ENCODE measurements at regions not wholly inside any gene's neighbourhood (a gene's known extent, or its start where the extent isn't known, plus 50 kb on each side); places are given as distances from the start of the nearest gene placed in this dataset.
"Not testable (repeated sequence)": the region's sequence is repeated elsewhere in the genome, so short reads cannot be mapped to it uniquely, and the experiment has no call there.

DNA sequence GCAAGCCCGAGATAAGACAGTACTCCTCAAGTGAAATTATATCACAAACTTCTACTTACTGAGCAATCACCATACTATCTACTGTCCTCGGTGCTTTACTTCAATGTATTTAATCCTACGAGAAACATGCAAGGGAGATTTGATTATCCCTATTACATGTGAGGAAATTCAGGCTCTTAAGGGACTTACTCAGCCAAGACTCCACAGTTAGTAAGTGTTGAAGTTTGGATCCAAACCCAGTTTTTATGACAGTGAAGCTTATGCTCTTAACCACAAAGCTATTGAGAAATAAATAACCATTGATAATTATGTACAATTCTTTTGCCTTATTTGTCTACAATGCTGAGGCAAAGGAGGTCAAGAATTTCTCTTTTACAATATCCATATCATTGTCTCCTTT lies 672.9 kb upstream of the ACVR2A start:
- no peak for DNase-seq

DNA sequence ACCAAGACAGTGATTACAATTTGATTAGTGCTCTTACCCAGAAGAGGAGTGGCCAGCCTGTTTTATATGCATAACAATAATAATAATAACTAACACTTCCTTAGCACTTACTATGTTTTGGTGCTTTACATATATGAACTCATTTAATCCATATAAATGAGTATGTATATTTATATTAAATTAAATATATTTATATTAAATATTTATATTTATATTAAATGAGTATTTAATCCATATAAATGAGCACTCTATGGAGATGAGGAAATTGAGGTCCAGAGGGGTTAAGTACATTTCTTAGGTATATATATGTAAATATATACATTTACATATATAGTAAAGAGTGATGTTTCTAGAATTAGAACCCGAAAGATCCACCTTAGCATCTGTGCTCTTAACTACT lies 673.9 kb upstream of the ACVR2A start:
- DNase-seq = no peak

DNA sequence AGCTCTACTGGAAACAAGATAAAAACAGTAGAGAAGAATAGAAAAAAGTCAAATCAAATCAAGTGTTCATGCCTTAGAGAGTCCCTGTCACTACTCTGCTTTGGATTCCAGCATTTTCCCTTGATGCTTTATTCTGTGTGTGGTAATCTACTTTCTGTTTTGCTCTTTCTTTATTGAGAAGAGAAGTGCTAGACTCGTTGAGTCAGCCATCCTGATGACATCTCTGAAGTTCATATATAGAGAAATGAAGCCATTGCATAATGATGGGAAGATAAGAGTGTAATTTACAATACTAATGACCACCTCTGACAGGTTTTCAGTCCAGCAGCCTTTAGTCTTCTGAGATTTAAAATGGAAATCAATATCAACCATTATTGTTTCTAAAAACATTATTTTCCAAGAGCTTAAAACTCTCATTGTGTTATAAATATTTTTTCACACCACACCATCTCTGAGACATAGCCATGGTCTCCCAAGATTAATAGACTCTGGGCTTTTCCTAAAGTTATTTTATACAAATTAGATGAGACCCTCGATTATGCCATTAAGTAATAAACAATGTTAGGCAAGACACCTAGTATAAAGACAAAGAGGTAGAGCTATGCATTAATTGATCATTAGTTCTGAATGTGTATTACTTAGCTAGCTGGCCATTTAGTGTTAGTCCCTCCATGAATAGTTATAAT lies 679.0 kb upstream of the ACVR2A start:
- DNase-seq = no peak

DNA sequence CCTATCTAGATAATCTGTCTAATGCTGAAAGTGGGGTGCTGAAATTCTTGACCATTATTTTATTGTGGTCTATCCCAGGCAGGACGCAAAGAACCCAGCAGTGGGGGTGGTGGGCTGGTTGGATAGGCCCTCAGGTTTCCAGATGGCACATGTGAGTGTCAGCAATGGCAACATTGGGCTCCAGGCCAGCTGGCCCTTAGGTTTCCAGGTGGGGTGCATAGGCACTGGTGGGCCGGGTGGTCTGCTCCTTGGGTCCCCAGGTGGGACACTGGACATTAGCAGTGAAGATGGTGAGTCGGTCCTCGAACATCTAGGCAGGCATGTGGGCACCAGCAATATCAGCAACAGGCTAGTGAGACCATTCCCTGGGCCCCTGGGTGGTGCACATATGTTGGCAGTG lies 680.3 kb upstream of the ACVR2A start:
- DNase-seq = no peak

DNA sequence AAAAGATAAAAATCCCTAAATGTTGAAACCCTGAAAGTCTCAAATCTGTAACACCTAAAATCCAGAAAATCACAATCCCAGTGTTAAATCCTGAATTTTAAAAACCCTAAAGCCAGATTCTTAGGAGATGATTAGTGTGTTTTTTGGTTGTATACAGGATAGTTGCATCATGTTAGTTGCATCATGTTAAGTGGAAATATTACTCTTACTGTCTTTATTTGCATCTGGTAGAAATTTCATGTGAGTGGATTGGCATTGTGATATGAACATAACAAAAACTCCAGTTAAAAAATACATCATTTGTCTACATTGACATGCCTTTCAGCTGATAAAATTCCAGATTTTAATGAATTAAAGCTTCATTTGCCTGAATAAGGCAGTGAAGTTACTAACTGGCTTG lies 683.1 kb upstream of the ACVR2A start:
- DNase-seq = no peak

DNA sequence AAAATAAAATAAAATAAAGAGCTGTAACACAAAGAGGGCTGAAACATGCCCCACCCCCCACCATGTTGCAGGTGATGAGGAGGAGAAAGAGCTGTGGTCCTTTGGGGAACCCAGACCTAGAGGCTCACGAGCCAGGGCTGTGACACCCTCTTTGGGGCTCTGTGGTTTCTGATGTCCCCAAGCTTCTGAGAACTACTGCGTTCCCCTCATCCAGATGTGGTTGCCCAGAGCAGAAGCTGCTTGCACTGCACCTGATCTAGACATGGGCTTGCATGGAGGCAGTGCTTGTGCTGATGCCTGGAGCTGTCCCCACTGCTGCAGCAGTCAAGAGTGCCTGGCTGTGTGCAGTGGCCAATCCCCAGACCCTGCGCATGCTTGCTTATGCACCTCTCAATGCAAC lies 687.9 kb upstream of the ACVR2A start:
- DNase-seq = no peak

DNA sequence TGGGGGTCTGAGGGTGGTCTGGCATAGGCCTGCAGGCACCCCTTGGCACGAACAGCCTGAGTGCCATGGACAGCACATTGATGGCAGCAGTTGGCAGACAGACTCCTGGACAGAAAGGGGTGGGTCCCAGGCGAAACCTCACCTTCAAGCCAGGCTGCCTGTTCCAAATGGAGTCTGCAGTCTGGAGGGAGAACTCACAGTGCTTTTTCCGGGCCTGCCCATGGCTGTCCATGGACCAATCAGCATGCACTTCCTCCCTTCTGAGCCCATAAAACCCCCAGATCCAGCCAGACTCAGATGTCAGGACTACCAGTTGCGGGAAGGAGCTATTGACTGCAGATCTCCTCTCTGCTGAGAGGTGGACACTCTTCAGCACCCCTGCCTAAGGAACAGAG lies 694.6 kb upstream of the ACVR2A start:
- DNase-seq = no peak

DNA sequence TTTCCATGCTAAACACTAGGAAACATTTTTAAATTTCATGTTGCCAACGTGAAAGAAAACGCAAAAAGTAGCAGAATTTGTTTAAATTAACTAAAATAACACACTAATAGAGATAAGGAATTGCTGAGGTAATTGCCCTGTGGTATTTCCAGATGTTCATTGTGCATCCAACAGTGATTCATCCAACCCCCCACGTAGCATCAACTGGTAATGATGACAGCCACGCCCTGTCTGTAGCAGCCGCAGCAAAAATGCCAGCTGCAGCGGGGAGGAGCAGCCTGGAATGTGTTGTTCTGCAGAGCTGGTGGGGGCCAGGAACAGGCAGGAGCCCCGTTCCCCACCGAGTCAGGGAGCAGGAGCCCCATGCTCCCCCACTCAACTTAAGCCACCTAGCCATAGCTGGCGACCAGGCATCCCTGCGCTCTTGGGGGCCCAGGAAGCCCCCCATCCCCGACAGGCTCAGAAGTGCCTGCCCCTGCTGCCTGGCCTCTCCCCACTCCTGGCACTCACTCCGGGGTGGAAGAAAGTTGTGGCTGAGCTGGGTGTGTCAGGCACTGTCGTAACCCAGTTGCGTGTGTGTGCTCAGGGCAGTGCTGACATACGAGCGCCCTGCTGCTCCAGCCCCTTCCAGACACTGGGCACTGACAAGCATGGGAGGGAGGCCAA lies 695.1 kb upstream of the ACVR2A start:
- DNase-seq = no peak

DNA sequence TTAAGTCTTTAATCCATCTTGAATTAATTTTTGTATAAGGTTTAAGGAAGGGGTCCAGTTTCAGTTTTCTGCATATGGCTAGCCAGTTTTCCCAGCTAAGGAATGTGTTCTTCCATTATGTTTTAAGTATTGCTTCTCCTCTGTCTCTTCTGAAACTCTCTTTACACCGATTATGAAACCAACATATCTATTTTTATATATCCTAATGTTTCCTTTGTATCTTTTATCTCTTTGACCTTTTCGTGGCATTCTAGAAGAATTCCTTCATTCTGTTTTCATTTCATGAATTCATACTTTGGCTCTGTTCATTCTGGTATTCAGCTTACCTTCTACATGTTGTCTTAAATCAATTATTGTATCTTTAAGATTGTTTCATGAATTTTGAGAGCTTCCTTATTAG lies 697.0 kb upstream of the ACVR2A start:
- no peak for DNase-seq

DNA sequence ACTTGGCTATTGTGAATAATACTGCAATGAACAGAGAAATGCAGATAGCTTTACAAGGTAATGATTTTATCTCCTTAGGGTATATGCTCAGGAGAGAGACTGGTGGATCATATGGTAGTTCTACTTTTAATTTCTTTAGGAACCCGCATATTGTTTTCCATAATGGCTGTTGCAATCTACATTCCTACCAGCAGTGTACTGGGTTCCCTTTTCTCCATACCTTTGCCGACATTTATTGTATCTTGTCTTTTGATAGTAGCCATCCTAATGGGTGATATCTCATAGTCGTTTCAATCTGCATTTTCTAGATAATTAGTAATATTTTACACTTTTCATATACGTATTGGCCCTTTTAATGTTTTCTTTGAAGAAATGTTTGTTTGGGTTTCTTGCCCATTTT lies 702.9 kb upstream of the ACVR2A start:
- DNase-seq = no peak

DNA sequence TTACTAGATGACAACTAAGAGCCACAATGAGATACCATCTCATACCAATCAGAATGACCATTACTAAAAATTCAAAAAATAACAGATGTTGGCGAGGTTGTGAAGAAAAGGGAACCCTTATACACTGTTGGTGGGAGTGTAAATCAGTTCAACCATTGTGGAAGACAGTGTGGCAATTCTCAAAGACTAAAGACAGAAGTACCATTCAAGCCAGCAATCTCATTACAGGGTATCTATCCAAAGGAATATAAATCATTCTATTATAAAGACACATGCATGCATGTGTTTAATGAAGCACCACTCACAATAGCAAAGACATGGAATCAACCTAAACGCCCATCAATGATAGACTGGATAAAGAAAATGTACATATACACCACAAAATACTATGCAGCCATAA lies 705.1 kb upstream of the ACVR2A start:
- DNase-seq = not testable (repeated sequence)

DNA sequence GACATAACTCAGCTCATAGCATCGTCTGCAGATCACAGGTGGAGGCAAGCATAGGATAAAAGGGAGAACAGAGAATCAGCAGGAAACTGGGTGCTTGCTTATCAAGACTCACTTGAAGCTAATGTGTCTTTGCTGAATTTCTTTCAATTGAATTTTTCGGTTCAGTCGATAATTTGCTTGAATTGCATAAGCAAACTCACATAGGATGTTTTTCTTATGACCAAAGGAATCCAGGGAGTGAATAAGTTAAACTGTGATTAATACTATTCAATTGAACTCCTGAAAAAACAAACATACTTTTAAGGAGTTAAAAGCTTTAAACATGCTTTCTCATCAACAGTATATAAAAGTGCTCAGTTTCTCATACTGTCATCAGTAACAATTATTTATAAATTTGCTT lies 707.1 kb upstream of the ACVR2A start:
- no peak for DNase-seq

DNA sequence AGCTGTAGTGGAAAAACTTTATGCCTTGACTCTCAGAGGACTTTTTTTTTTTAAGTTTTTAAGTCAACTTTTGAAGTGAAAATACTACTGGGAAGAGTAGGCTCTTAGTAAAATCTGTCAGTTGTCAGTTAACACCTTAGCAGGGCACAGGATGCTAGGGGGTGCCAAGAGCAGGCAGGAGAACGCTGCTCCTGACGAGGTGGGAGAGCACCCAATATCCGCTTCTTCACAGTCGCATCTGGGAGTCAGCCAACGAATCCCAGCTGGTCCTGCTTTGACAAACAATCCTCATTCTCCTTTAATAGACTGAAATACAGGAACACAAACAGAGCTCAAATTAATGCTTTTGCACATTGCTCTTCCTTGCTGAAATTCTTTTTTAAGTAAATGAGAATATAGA lies 709.5 kb upstream of the ACVR2A start:
- DNase-seq = no peak

DNA sequence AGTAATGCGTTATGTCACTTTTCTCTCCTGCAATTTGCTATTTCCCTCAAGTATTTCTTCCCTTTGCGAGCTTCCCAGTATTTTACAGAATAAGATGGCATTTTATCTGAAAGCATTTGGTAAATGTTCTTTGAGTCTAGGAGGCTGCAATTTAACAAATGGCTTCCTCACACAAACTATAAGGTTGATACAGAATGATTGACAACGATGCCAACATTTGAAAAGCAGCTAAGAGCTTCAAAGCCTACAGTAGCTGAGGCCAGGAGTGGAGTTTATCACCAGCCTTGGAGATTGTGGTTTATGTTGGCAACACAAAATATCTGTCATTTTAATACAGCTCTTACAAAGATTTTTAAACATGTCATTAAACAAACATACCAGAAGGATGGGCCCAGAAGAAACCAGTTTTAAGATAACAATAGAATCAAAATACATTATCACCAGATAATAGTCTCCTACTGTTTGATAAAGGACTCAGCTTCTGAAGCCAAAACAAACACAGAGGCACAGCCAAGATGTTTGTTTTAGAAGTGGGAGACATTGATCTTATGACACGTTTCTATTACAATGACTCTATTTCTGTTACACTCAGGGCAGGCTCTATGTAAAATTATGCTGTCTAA lies 711.4 kb upstream of the ACVR2A start:
- no peak for DNase-seq

DNA sequence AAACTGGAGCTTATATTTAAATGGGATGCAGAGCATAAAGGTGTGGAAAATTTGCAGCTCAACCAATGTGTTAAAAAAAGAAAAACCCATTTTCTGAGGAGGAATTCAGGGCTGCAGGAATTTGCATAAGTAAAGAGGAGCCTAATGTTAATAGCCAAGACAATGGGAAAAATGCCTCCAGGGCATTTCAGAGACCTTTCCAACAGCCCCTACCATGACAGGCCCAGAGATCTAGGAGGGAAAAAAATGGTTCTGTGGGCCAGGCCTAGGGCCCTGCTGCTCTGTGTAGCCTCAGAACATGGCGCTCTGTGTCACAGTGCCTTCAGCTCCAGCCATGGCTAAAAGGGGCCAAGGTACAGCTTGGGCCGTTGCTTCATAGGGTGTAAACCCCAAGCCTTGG lies 719.7 kb upstream of the ACVR2A start:
- DNase-seq = no peak

DNA sequence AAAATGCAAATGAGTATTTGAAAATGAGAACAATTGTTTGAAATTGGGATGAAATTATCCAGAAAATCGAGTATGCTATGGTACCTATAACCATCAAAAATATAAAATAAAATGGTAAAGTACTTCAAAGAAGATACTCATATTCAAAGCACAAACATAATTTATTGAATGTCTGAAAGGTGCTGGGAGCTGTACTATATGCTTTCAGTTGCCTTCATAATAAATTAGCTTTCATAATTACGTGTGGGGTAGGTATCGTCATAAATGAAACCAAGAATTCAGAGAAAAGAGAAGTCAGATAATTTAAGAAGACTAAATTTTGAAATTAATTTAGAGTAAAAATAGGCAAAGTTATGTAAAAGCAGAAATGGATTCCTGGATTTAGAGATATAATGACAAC lies 721.9 kb upstream of the ACVR2A start:
- DNase-seq = no peak

DNA sequence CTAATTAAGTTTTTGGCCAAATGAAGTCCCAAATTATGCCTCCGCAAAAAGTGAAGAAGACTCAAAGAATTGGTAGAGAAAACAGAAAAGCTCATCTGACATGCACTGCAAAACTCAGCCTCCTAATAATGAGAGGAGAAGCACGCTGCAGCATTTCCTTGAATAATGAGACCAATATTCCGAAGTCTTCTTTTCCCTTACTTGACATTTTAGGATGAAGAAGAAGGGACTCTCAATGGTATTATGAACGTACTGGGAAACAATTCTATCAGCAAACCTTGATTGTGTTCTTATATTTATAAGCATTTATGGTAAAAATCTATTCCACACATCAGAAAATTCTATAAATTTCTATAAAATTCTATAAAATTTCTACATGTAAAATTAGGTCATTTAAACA lies 733.9 kb upstream of the ACVR2A start:
- DNase-seq = no peak

DNA sequence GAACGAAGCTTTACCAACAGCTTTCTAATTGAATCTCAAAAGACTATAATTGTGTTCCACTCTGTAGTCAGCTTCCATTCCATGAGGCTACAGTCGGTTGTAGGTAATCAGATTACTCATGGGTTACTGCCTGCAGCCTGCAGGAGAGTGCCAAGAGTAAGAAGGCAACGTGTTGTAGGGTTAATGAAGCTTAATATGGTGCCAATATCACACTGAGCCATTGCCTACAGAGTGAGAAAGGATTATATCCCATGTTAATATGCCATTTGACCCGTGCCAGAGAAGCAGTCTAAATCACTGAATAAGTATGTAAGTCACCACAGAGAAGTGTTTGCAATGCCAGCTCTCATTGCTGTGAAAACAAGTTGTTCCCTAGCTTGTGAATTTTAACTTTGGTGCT lies 734.5 kb upstream of the ACVR2A start:
- DNase-seq = no peak

DNA sequence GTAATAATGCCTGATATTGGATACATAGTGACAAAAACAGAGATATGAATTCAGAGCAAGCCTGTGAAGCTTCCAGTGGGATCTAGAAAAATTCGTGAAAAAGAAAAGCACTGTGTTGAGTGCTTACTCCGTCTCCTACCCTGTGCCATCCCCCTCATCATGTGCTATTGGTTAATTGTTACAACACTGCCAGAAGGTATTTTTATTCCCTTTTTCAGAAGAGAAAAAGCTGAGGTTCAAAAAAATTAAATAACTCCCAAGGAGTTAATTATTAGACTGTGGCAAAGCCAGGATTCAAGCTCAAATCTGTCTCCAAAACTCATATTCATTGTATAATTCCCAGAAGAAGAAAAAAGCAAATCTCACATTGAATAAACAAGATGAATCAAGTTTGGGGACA lies 735.5 kb upstream of the ACVR2A start:
- no peak for DNase-seq

DNA sequence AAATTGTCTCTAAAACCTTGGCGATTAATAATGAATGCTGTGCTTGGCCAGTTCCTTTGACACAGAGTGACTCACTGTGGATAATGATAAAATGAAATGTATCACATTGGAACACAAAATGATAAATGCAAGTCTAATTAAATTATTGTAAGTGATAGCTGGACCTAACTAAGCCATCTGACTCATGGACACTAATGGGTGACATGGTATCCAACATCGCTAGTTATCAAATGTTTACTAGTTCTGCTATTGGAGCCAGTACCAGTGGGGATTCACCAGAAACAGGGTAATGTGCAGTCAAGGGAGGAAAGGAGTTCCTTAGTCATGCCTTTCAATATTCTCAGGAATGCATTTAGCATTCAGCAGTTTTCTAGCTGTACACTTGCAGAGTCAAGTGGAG lies 736.3 kb upstream of the ACVR2A start:
- no peak for DNase-seq

DNA sequence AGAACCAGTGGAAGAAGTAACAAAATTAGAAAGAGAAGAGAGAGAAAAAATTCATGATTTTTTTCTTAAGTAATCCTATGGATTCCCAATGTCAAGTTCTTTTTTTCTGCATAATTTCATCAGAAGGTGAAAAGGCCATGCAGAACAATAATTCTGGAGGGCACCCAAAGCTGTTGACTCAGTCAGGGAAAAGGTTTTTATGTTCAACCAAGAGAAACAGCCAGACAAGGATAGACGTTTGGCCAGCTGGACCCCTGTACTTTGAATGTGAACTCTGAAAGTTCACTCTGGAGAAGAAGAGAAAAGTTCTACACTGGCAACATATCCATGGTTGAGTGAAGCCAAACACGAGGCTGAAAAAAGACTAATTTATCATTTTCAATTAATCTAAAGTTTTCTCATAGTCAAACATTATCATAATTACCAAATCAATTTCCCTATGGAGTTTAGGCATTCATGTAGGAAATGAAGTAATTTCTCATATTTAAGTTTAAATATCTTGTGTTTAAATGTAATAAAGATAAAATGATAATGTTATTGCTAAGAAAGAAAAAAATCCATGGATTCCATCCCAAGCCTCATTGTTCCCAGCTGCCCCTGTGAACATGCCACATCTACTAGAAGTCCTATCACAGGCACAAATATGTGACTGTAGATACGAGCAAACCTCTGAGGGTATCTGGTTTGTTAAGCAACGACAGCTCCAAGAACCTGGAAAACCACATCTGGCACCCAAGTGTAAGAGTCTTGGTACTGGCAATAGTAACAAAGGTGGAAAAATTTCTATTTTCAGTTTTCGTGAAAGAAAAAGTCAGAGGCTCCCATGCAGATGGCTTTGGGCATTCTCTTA lies 742.7 kb upstream of the ACVR2A start:
- DNase-seq = no peak

DNA sequence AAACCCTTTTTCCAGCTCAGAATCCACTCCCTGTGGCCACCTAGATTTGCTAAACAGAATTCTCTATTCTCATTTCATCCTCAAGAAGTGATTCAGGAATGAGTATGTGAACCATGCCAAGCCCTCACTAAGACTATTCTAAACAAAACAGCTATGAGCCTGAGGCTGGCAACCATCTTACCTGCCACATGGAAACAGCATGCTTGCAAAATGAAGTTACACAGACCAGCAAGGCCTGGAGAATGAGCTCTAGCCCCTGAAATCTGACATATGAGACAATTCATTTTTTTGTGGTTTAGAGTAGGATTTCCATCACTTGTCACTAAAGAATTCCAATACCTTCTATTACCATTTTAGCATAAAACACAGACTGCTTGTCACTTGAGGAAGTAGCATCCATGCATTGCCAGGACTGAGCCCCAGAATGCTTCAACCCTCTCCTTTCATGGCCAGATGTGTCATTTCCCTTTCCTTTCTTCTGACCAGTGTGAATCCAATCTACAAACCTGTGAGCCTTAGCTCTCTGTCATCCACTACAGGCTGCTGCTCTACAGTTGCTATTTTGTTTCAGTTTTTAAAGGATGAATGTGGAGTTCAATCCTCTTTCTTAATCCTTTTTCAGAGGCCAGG lies 744.3 kb upstream of the ACVR2A start:
- no peak for DNase-seq

DNA sequence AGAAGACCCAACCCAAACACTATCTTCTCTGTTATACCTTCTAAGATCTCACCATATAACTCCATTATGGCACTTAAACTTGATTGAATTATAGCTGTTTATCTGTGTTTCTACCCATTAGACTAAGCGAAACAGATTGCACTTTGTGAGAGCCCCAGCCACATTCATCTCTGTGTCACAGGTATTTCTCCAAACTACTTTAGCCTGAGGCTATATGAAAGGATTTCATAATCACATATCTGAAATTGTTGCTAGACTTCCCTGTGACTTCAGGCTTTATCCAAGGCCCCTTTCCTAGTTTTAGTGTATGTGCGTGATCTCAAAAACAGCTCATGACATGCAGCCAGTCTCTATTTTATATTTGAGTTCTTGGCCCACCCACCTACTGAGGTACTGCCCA lies 745.0 kb upstream of the ACVR2A start:
- no peak for DNase-seq

Measured in stimulated activated naive CD4-positive, alpha-beta T cell (primary cell).